ENCODE measurements at regions not wholly inside any gene's neighbourhood (a gene's known extent, or its start where the extent isn't known, plus 50 kb on each side); places are given as distances from the start of the nearest gene placed in this dataset.

DNA sequence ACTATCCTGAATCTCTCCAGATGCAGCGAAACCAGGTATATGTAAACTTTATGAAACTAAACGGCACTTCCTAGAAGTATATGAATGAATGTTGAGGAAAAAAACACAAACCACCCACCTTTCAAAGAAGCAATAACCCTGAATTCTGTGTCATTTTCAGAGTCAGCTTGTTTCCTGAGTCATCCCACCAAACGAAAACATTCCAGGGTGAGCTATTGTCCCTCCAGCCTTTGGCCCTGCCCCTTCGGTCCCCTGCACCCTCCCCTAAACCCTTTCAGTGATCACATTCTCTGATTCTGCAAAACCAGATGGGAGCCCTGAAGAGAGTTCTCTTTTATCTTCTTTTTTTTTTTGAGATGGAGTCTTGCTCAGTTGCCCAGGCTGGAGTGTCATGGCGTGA is 202.6 kb upstream of the ALG10B start:
- TF ChIP-seq, protein P1, sequence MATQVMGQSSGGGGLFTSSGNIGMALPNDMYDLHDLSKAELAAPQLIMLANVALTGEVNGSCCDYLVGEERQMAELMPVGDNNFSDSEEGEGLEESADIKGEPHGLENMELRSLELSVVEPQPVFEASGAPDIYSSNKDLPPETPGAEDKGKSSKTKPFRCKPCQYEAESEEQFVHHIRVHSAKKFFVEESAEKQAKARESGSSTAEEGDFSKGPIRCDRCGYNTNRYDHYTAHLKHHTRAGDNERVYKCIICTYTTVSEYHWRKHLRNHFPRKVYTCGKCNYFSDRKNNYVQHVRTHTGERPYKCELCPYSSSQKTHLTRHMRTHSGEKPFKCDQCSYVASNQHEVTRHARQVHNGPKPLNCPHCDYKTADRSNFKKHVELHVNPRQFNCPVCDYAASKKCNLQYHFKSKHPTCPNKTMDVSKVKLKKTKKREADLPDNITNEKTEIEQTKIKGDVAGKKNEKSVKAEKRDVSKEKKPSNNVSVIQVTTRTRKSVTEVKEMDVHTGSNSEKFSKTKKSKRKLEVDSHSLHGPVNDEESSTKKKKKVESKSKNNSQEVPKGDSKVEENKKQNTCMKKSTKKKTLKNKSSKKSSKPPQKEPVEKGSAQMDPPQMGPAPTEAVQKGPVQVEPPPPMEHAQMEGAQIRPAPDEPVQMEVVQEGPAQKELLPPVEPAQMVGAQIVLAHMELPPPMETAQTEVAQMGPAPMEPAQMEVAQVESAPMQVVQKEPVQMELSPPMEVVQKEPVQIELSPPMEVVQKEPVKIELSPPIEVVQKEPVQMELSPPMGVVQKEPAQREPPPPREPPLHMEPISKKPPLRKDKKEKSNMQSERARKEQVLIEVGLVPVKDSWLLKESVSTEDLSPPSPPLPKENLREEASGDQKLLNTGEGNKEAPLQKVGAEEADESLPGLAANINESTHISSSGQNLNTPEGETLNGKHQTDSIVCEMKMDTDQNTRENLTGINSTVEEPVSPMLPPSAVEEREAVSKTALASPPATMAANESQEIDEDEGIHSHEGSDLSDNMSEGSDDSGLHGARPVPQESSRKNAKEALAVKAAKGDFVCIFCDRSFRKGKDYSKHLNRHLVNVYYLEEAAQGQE (IDR thresholded peaks at IDR 0.05; ENCODE audit: low read depth): no peak
- TF ChIP-seq CEBPB (IDR thresholded peaks at IDR 0.05) (no peak), EP300 (IDR thresholded peaks at IDR 0.05; ENCODE audit: borderline replicate concordance) (no peak), TCF12 (IDR thresholded peaks at IDR 0.05; ENCODE audit: low read depth) (no peak), TAF1 (IDR thresholded peaks at IDR 0.05; ENCODE audit: low read depth) (no peak), TEAD4 (IDR thresholded peaks at IDR 0.05) (no peak), RAD21 (IDR thresholded peaks at IDR 0.05; ENCODE audit: low read depth) (no peak), ZBTB7A (IDR thresholded peaks at IDR 0.05; ENCODE audit: low read depth) (no peak), YY1 (IDR thresholded peaks at IDR 0.05; ENCODE audit: low read depth) (no peak), CREB1 (IDR thresholded peaks at IDR 0.05; ENCODE audit: low read depth) (no peak)
- TF ChIP-seq, protein P2, sequence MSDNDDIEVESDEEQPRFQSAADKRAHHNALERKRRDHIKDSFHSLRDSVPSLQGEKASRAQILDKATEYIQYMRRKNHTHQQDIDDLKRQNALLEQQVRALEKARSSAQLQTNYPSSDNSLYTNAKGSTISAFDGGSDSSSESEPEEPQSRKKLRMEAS (IDR thresholded peaks at IDR 0.05): no peak

Data from Ishikawa (cell line).